ENCODE measurements at regions not wholly inside any gene's neighbourhood (a gene's known extent, or its start where the extent isn't known, plus 50 kb on each side); places are given as distances from the start of the nearest gene placed in this dataset.
"Not testable (repeated sequence)": the region's sequence is repeated elsewhere in the genome, so short reads cannot be mapped to it uniquely, and the experiment has no call there.

DNA sequence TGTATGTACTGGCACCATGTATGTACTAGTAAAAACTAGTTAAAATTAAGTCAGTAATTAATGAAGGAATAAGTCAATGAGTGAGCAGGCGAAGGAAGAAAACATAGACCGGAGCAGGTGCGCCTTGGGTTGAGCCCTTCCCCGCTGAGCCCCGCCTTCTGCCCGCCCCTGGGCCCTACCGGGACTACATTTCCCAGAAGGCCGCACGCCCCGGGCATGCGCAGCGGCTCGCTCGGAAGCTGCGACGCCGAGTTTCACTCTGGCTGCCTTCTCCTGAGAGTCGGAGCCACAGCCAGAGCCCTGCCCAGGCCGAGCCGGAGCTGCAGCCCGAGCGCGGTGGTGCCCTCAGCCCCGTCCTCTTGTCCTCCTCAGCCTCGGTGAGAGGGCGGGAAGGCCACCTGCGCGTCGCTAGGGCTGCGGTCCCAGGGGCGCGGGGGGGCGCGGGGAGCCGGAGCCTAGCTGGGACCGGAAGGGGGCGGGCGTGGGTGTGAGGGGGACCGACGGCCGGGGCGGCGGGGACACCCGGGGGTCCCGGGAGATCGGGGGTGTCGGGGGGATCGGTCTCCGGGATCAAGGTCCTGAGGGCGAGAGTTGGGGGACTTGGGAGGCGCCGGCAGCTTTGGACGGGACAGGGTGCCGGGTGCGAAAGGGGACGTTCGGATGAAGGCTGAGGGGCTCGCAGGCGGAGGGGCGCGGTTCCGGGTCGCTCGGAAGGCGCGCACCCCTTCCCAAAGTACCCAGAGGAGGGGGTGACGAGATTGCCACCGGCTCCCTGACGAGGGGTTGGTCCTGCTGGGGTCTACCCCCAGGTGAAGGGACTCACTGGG is 72.4 kb downstream of the SPDYE17 start:
- TF ChIP-seq, protein P1, sequence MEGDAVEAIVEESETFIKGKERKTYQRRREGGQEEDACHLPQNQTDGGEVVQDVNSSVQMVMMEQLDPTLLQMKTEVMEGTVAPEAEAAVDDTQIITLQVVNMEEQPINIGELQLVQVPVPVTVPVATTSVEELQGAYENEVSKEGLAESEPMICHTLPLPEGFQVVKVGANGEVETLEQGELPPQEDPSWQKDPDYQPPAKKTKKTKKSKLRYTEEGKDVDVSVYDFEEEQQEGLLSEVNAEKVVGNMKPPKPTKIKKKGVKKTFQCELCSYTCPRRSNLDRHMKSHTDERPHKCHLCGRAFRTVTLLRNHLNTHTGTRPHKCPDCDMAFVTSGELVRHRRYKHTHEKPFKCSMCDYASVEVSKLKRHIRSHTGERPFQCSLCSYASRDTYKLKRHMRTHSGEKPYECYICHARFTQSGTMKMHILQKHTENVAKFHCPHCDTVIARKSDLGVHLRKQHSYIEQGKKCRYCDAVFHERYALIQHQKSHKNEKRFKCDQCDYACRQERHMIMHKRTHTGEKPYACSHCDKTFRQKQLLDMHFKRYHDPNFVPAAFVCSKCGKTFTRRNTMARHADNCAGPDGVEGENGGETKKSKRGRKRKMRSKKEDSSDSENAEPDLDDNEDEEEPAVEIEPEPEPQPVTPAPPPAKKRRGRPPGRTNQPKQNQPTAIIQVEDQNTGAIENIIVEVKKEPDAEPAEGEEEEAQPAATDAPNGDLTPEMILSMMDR (IDR thresholded peaks at IDR 0.05 in 8 of 11, conservative IDR thresholded peaks at IDR 0.05 in 3 of 11): not testable (repeated sequence)
- TF ChIP-seq POLR2AphosphoS5 (IDR thresholded peaks at IDR 0.05): not testable (repeated sequence)
